CD4-positive, alpha-beta T cell treated with Interleukin-15 for 1 hour (primary cell): ENCODE measurements at regions not wholly inside any gene's neighbourhood (a gene's known extent, or its start where the extent isn't known, plus 50 kb on each side); places are given as distances from the start of the nearest gene placed in this dataset.

Experiments used
- DNase-seq: peaks from one replicate; pipeline ENCODE4 v3.0.0-alpha.2; 2020

GRCh38 chr5:123827811-123828210 is 315.8 kb downstream of the CSNK1G3 start:
- DNase-seq, result no peak

GRCh38 chr5:123819833-123820232 is 307.9 kb downstream of the CSNK1G3 start:
- no peak for DNase-seq

GRCh38 chr5:123819386-123819785 is 307.4 kb downstream of the CSNK1G3 start:
- DNase-seq, result no peak

- DNase-seq, result no peak
Observed at GRCh38 chr5:123817267-123817666, 305.3 kb downstream of the CSNK1G3 start.

GRCh38 chr5:123814801-123815470 is 303.0 kb downstream of the CSNK1G3 start:
- DNase-seq, result no peak

GRCh38 chr5:123813937-123814624 is 302.1 kb downstream of the CSNK1G3 start:
- no peak for DNase-seq

GRCh38 chr5:123813264-123813663 is 301.3 kb downstream of the CSNK1G3 start:
- DNase-seq, result no peak

GRCh38 chr5:123811831-123812230 is 299.9 kb downstream of the CSNK1G3 start:
- DNase-seq, result no peak

- DNase-seq, result no peak
Observed at GRCh38 chr5:123810746-123811340, 298.9 kb downstream of the CSNK1G3 start.

GRCh38 chr5:123810253-123810652 is 298.3 kb downstream of the CSNK1G3 start:
- no peak for DNase-seq

GRCh38 chr5:123809594-123810221 is 297.7 kb downstream of the CSNK1G3 start:
- DNase-seq, result no peak

- DNase-seq, result no peak
Observed at GRCh38 chr5:123808461-123809380, 296.7 kb downstream of the CSNK1G3 start.

GRCh38 chr5:123807177-123807945 is 295.4 kb downstream of the CSNK1G3 start:
- DNase-seq, result no peak

- no peak for DNase-seq
Observed at GRCh38 chr5:123806644-123807043, 294.7 kb downstream of the CSNK1G3 start.

GRCh38 chr5:123805300-123805699 is 293.3 kb downstream of the CSNK1G3 start:
- DNase-seq, result no peak

GRCh38 chr5:123803359-123803758 is 291.4 kb downstream of the CSNK1G3 start:
- DNase-seq, result no peak

GRCh38 chr5:123802298-123802951 is 290.4 kb downstream of the CSNK1G3 start:
- no peak for DNase-seq

- DNase-seq, result no peak
Observed at GRCh38 chr5:123800640-123801039, 288.7 kb downstream of the CSNK1G3 start.

- no peak for DNase-seq
Observed at GRCh38 chr5:123795688-123796087, 283.7 kb downstream of the CSNK1G3 start.

GRCh38 chr5:123790226-123790625 is 278.2 kb downstream of the CSNK1G3 start:
- DNase-seq, result no peak

- DNase-seq, result no peak
Observed at GRCh38 chr5:123787635-123788034, 275.7 kb downstream of the CSNK1G3 start.
